GM06990 (cell line): ENCODE measurements at regions not wholly inside any gene's neighbourhood (a gene's known extent, or its start where the extent isn't known, plus 50 kb on each side); places are given as distances from the start of the nearest gene placed in this dataset.

Experiments used
- DNase-seq: peaks from one replicate; pipeline ENCODE4 v3.0.0-alpha.2; 2011; ENCODE audit not compliant: insufficient read length; ENCODE audit errors: extremely low read depth
- H3K27me3 ChIP-seq: replicated peaks from 2 replicates; pipeline ENCODE4 v1.6.0; 2011; ENCODE audit warnings: low read length; ENCODE audit not compliant: control insufficient read depth, insufficient read depth
- H3K36me3 ChIP-seq: 2 replicates; pipeline ENCODE4 v1.5.1; 2011; ENCODE audit warnings: low read length; ENCODE audit not compliant: control insufficient read depth, insufficient read depth
- H3K4me3 ChIP-seq: replicated peaks from 2 replicates; pipeline ENCODE4 v1.5.1; 2011; ENCODE audit warnings: low read depth, mild to moderate bottlenecking, control low read depth, low read length
- CTCF ChIP-seq: IDR thresholded peaks from 2 replicates; pipeline ENCODE4 v1.5.1; 2011; ENCODE audit warnings: low read length, control low read depth, mild to moderate bottlenecking, inconsistent platforms; ENCODE audit not compliant: insufficient read depth, poor library complexity, severe bottlenecking

- no peak overlapping the region for H3K4me3 ChIP-seq
- no peak for DNase-seq
- H3K36me3 ChIP-seq = no peaks in the 10 kb centered on the region
- no peak for TF ChIP-seq CTCF
- H3K27me3 ChIP-seq = no peaks in the 10 kb centered on the region
These were observed 390.6 kb upstream of the PKDCC start for GRCh38 chr2:41657226-41657625.

GRCh38 chr2:41659758-41660157 is 388.1 kb upstream of the PKDCC start:
- Histone ChIP-seq H3K27me3 (no peaks in the 10 kb centered on the region), H3K4me3 (no peak overlapping the region), H3K36me3 (no peaks in the 10 kb centered on the region)
- TF ChIP-seq CTCF = no peak
- DNase-seq = no peak

GRCh38 chr2:41662461-41662860 is 385.4 kb upstream of the PKDCC start:
- no peak for DNase-seq
- H3K36me3 ChIP-seq = no peaks in the 10 kb centered on the region
- H3K4me3 ChIP-seq = no peak overlapping the region
- no peaks in the 10 kb centered on the region for H3K27me3 ChIP-seq
- no peak for TF ChIP-seq CTCF

GRCh38 chr2:41663056-41663455 is 384.8 kb upstream of the PKDCC start:
- H3K36me3 ChIP-seq = no peaks in the 10 kb centered on the region
- DNase-seq = no peak
- no peak for TF ChIP-seq CTCF
- H3K27me3 ChIP-seq = no peaks in the 10 kb centered on the region
- no peak overlapping the region for H3K4me3 ChIP-seq

- Histone ChIP-seq H3K4me3 (no peak overlapping the region), H3K36me3 (no peaks in the 10 kb centered on the region), H3K27me3 (no peaks in the 10 kb centered on the region)
- DNase-seq = no peak
- TF ChIP-seq CTCF = no peak
These were observed 379.3 kb upstream of the PKDCC start for GRCh38 chr2:41668529-41668928.

GRCh38 chr2:41678639-41679038 is 369.2 kb upstream of the PKDCC start:
- TF ChIP-seq CTCF = no peak
- H3K36me3 ChIP-seq = no peaks in the 10 kb centered on the region
- H3K4me3 ChIP-seq = no peak overlapping the region
- no peaks in the 10 kb centered on the region for H3K27me3 ChIP-seq
- no peak for DNase-seq
